Hematopoietic multipotent progenitor cell treated with erythropoietin and hydrocortisone succinate and interleukin-3 and kit ligand, for 6 days (in vitro differentiated cells): ENCODE measurements at regions not wholly inside any gene's neighbourhood (a gene's known extent, or its start where the extent isn't known, plus 50 kb on each side); places are given as distances from the start of the nearest gene placed in this dataset.
A peak's percentile ranks its signal among the peaks of the same experiment; 100 is the strongest.

Source experiments
- DNase-seq: peaks from one replicate; pipeline ENCODE4 v3.0.0-alpha.2; 2015

- no peak for DNase-seq
These were observed 212.6 kb downstream of the DTHD1 start for GRCh38 chr4:36494016-36494415.

- no peak for DNase-seq
These were observed 213.3 kb downstream of the DTHD1 start for GRCh38 chr4:36494747-36495146.

GRCh38 chr4:36502350-36502749 lies 220.9 kb downstream of the DTHD1 start:
- no peak for DNase-seq

- no peak for DNase-seq
These were observed 227.0 kb downstream of the DTHD1 start for GRCh38 chr4:36508394-36508793.

GRCh38 chr4:36509845-36510244 lies 228.4 kb downstream of the DTHD1 start:
- DNase-seq = no peak

GRCh38 chr4:36511785-36512184 lies 230.4 kb downstream of the DTHD1 start:
- DNase-seq = no peak

- DNase-seq = no peak
These were observed 235.2 kb downstream of the DTHD1 start for GRCh38 chr4:36516522-36517095.

GRCh38 chr4:36523182-36523581 lies 241.8 kb downstream of the DTHD1 start:
- no peak for DNase-seq

GRCh38 chr4:36532670-36533379 lies 251.4 kb downstream of the DTHD1 start:
- no peak for DNase-seq

- no peak for DNase-seq
These were observed 252.5 kb downstream of the DTHD1 start for GRCh38 chr4:36533944-36534343.

- no peak for DNase-seq
These were observed 266.0 kb downstream of the DTHD1 start for GRCh38 chr4:36547383-36547782.

GRCh38 chr4:36549252-36549651 lies 267.8 kb downstream of the DTHD1 start:
- no peak for DNase-seq

GRCh38 chr4:36549992-36550391 lies 268.6 kb downstream of the DTHD1 start:
- no peak for DNase-seq

GRCh38 chr4:36551697-36552214 lies 270.3 kb downstream of the DTHD1 start:
- DNase-seq = no peak

GRCh38 chr4:36553029-36553428 lies 271.6 kb downstream of the DTHD1 start:
- DNase-seq = no peak

- no peak for DNase-seq
These were observed 272.0 kb downstream of the DTHD1 start for GRCh38 chr4:36553453-36553852.

- DNase-seq = no peak
These were observed 275.6 kb downstream of the DTHD1 start for GRCh38 chr4:36556984-36557383.

- no peak for DNase-seq
These were observed 287.2 kb downstream of the DTHD1 start for GRCh38 chr4:36568575-36568974.

GRCh38 chr4:36573441-36573840 lies 292.0 kb downstream of the DTHD1 start:
- no peak for DNase-seq

GRCh38 chr4:36574816-36575215 lies 293.4 kb downstream of the DTHD1 start:
- peak; percentile 6 for DNase-seq

- no peak for DNase-seq
These were observed 300.8 kb downstream of the DTHD1 start for GRCh38 chr4:36582198-36582597.

GRCh38 chr4:36587909-36588472 lies 306.6 kb downstream of the DTHD1 start:
- no peak for DNase-seq

GRCh38 chr4:36590343-36590742 lies 308.9 kb downstream of the DTHD1 start:
- DNase-seq = no peak

- no peak for DNase-seq
These were observed 320.6 kb downstream of the DTHD1 start for GRCh38 chr4:36601864-36602495.
